ENCODE measurements at regions not wholly inside any gene's neighbourhood (a gene's known extent, or its start where the extent isn't known, plus 50 kb on each side); places are given as distances from the start of the nearest gene placed in this dataset.

DNA sequence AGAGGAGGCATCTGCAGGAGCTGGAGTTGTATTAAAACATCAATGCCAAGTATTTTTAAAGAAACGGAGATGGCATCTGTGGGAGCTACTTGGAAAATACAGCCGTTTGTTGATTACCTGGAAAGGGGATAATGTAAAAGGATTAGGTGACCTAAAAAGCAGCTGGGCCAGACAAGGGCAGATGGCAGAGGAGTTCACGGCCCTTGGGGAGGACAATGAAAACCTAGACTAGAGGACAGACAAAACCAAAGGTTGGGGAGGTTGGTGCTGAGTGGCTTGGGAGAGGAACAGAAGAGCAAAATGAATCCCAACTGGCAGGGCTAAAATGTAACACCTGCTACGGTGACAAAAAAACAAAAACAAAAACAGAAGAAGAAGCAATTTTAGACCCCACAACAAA lies 260.5 kb upstream of the JARID2 start:
- no peak for DNase-seq
- TF ChIP-seq, protein P1, sequence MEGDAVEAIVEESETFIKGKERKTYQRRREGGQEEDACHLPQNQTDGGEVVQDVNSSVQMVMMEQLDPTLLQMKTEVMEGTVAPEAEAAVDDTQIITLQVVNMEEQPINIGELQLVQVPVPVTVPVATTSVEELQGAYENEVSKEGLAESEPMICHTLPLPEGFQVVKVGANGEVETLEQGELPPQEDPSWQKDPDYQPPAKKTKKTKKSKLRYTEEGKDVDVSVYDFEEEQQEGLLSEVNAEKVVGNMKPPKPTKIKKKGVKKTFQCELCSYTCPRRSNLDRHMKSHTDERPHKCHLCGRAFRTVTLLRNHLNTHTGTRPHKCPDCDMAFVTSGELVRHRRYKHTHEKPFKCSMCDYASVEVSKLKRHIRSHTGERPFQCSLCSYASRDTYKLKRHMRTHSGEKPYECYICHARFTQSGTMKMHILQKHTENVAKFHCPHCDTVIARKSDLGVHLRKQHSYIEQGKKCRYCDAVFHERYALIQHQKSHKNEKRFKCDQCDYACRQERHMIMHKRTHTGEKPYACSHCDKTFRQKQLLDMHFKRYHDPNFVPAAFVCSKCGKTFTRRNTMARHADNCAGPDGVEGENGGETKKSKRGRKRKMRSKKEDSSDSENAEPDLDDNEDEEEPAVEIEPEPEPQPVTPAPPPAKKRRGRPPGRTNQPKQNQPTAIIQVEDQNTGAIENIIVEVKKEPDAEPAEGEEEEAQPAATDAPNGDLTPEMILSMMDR (IDR thresholded peaks at IDR 0.05): no peak
- no peaks in the 10 kb centered on the region for H3K9me3 Mint-ChIP-seq
- H3K4me3 Mint-ChIP-seq: no peak overlapping the region
- ATAC-seq: no peak
- ChIA-PET CTCF (no interaction called here), POLR2A (no interaction called here)
- H3K27me3 Mint-ChIP-seq: peaks cover 3% of the 10 kb centered on the region
- H3K4me1 Mint-ChIP-seq (ENCODE audit: low read depth): no peaks in the 10 kb centered on the region
- no peaks in the 10 kb centered on the region for H3K36me3 Mint-ChIP-seq (ENCODE audit: low read depth)
- no peak overlapping the region for H3K27ac Mint-ChIP-seq
- intact Hi-C loops (cut with micrococcal nuclease): no loop called here

DNA sequence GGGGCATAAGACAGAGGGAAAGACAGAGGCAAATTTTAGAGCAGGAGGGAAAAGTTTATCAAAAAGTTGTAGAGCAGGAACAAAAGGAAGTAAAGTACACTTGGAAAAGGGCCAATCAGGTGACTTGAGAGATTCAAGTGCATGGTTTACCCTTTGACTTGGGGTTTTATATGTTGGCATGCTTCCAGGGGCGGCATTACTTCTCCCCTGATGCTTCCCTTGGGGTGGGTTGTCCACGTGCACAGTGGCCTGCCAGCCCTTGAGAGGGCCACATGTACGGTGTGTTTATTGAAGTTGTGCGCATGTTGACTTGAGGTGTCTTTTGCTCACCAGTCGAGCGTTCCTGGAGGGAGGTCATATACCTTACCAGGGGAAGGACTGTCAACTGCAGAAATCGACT lies 259.5 kb upstream of the JARID2 start:
- Mint-ChIP-seq H3K4me3 (no peak overlapping the region), H3K27ac (no peak overlapping the region), H3K4me1 (ENCODE audit: low read depth) (no peaks in the 10 kb centered on the region), H3K9me3 (no peaks in the 10 kb centered on the region), H3K27me3 (peaks cover 3% of the 10 kb centered on the region), H3K36me3 (ENCODE audit: low read depth) (no peaks in the 10 kb centered on the region)
- intact Hi-C loops (cut with micrococcal nuclease): no loop called here
- ChIA-PET POLR2A (no interaction called here), CTCF (no interaction called here)
- TF ChIP-seq, protein P1 (IDR thresholded peaks at IDR 0.05): no peak
- ATAC-seq: no peak
- no peak for DNase-seq

GRCh38 chr6:14987490-14987889 lies 258.4 kb upstream of the JARID2 start:
- no peak for DNase-seq
- TF ChIP-seq, protein P1 (IDR thresholded peaks at IDR 0.05): no peak
- intact Hi-C loops (cut with micrococcal nuclease): no loop called here
- no peak overlapping the region for H3K4me3 Mint-ChIP-seq
- ChIA-PET CTCF (no interaction called here), POLR2A (no interaction called here)
- H3K36me3 Mint-ChIP-seq (ENCODE audit: low read depth): no peaks in the 10 kb centered on the region
- no peak for ATAC-seq
- no peaks in the 10 kb centered on the region for H3K4me1 Mint-ChIP-seq (ENCODE audit: low read depth)
- H3K27me3 Mint-ChIP-seq: peaks cover 3% of the 10 kb centered on the region
- H3K9me3 Mint-ChIP-seq: no peaks in the 10 kb centered on the region
- no peak overlapping the region for H3K27ac Mint-ChIP-seq

GRCh38 chr6:14992382-14992781 lies 253.5 kb upstream of the JARID2 start:
- CTCF ChIA-PET: no interaction called here
- TF ChIP-seq, protein P1 (IDR thresholded peaks at IDR 0.05): no peak
- H3K36me3 Mint-ChIP-seq (ENCODE audit: low read depth): no peaks in the 10 kb centered on the region
- intact Hi-C loops (cut with micrococcal nuclease): no loop called here
- no peak overlapping the region for H3K27ac Mint-ChIP-seq
- no peak overlapping the region for H3K4me3 Mint-ChIP-seq
- ATAC-seq (no peak), DNase-seq (no peak)
- POLR2A ChIA-PET: no interaction called here
- no peaks in the 10 kb centered on the region for H3K4me1 Mint-ChIP-seq (ENCODE audit: low read depth)
- H3K9me3 Mint-ChIP-seq: no peaks in the 10 kb centered on the region
- H3K27me3 Mint-ChIP-seq: no peaks in the 10 kb centered on the region

DNA sequence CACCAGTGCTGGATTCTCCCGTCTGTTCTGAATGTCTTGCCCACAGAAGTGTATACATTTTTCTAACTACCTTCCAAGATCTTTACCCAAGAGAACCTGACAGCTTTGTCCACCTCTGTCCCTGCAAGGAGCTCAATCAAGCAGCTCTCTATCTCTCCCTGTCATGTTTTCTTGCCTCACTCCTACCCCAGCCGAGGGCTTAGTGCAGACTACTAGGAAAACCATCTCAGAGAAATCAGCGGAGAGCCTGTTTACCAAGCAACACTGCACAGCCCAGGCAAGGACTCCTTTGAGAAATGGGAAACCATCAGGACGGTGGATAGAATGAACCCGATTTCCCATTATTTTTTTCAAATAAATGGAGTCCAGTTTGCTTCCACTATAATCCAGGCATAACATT lies 250.7 kb upstream of the JARID2 start:
- POLR2A ChIA-PET: no interaction called here
- no peaks in the 10 kb centered on the region for H3K9me3 Mint-ChIP-seq
- CTCF ChIA-PET: no interaction called here
- H3K36me3 Mint-ChIP-seq (ENCODE audit: low read depth): no peaks in the 10 kb centered on the region
- H3K27me3 Mint-ChIP-seq: no peaks in the 10 kb centered on the region
- H3K4me1 Mint-ChIP-seq (ENCODE audit: low read depth): no peaks in the 10 kb centered on the region
- no peak for DNase-seq
- intact Hi-C loops (cut with micrococcal nuclease): no loop called here
- ATAC-seq: no peak
- TF ChIP-seq, protein P1 (IDR thresholded peaks at IDR 0.05): no peak
- H3K27ac Mint-ChIP-seq: no peak overlapping the region
- H3K4me3 Mint-ChIP-seq: no peak overlapping the region
